Loucy (cell line): ENCODE measurements at regions not wholly inside any gene's neighbourhood (a gene's known extent, or its start where the extent isn't known, plus 50 kb on each side); places are given as distances from the start of the nearest gene placed in this dataset.

ENCODE experiments used
- H2AFZ ChIP-seq: fragments of 200-600 bp; sonication (generic); 2 replicates; pipeline ENCODE4 v1.6.0; 2016; ENCODE audit warnings: antibody characterized with exemption, mild to moderate bottlenecking, low read length, moderate library complexity
- H3F3A ChIP-seq: fragments of 200-600 bp; 2 replicates; pipeline ENCODE4 v1.6.0; 2016; ENCODE audit warnings: antibody characterized with exemption, low read depth, mild to moderate bottlenecking
- H3K27me3 ChIP-seq: fragments of 200-600 bp; sonication (generic); 2 replicates; pipeline ENCODE4 v1.6.1; 2014; ENCODE audit warnings: low read length, mild to moderate bottlenecking; ENCODE audit not compliant: insufficient read depth, poor library complexity, severe bottlenecking
- H3K36me3 ChIP-seq: fragments of 200-600 bp; sonication (generic); 2 replicates; pipeline ENCODE4 v1.6.1; 2016; ENCODE audit warnings: low read length; ENCODE audit not compliant: insufficient read depth
- H3K4me1 ChIP-seq: fragments of 200-600 bp; sonication (generic); 2 replicates; pipeline ENCODE4 v1.5.1; 2014; ENCODE audit warnings: low read length, mild to moderate bottlenecking; ENCODE audit not compliant: insufficient read depth, poor library complexity, severe bottlenecking
- H3K4me2 ChIP-seq: fragments of 200-600 bp; sonication (generic); 2 replicates; pipeline ENCODE4 v1.6.0; 2014; ENCODE audit warnings: antibody characterized with exemption, low read length, low read depth, mild to moderate bottlenecking; ENCODE audit not compliant: poor library complexity, severe bottlenecking
- H3K4me3 ChIP-seq: fragments of 200-600 bp; sonication (generic); 2 replicates; pipeline ENCODE4 v1.5.1; 2014; ENCODE audit warnings: low read length, mild to moderate bottlenecking, mixed read lengths; ENCODE audit not compliant: poor library complexity, severe bottlenecking
- H3K79me2 ChIP-seq: fragments of 200-600 bp; sonication (generic); 2 replicates; pipeline ENCODE4 v1.6.1; 2014; ENCODE audit warnings: low read length; ENCODE audit not compliant: insufficient read depth
- H3K9ac ChIP-seq: fragments of 200-600 bp; sonication (generic); 2 replicates; pipeline ENCODE4 v1.6.0; 2014; ENCODE audit warnings: mild to moderate bottlenecking, low read depth, low read length, moderate library complexity; ENCODE audit not compliant: poor library complexity, severe bottlenecking
- H3K9me2 ChIP-seq: fragments of 200-600 bp; sonication (generic); replicated peaks from 2 replicates; pipeline ENCODE4 v1.6.1; 2016; ENCODE audit warnings: low read depth, low read length, mixed read lengths
- H3K9me3 ChIP-seq: fragments of 200-600 bp; sonication (generic); 2 replicates; pipeline ENCODE4 v1.6.1; 2014; ENCODE audit warnings: mild to moderate bottlenecking, antibody characterized with exemption, low read length, low read depth; ENCODE audit not compliant: insufficient read depth
- H4K20me1 ChIP-seq: fragments of 200-600 bp; sonication (generic); 2 replicates; pipeline ENCODE4 v1.6.0; 2014; ENCODE audit warnings: antibody characterized with exemption, low read length, mild to moderate bottlenecking; ENCODE audit not compliant: insufficient read depth, poor library complexity, severe bottlenecking
- CTCF ChIP-seq: fragments of 200-600 bp; sonication (generic); conservative IDR thresholded peaks from 2 replicates; pipeline ENCODE4 v1.5.1; 2014; ENCODE audit warnings: mild to moderate bottlenecking, antibody characterized with exemption, low read length
- EZH2phosphoT487 ChIP-seq: fragments of 200-600 bp; IDR thresholded peaks from 2 replicates; pipeline ENCODE4 v1.6.1; 2018; ENCODE audit warnings: antibody characterized with exemption, mild to moderate bottlenecking, moderate library complexity, borderline replicate concordance

GRCh38 chr6:40718401-40718800 is 131.2 kb upstream of the LRFN2 start:
- Histone ChIP-seq H3K9me3 (no peaks in the 10 kb centered on the region), H3K4me1 (peaks cover 48% of the 10 kb centered on the region), H3K4me3 (no peak overlapping the region), H3K36me3 (no peaks in the 10 kb centered on the region), H3K4me2 (no peak overlapping the region), H4K20me1 (no peaks in the 10 kb centered on the region), H3K9ac (no peak overlapping the region), H3K79me2 (no peaks in the 10 kb centered on the region), H2AFZ (no peak overlapping the region), H3K27me3 (no peaks in the 10 kb centered on the region), H3K9me2 (no peaks in the 10 kb centered on the region), H3F3A (peaks cover 10% of the 10 kb centered on the region; the same call in 1 of the 2 replicates)
- TF ChIP-seq CTCF (no peak), EZH2phosphoT487 (no peak)

GRCh38 chr6:40717411-40718057 is 130.4 kb upstream of the LRFN2 start:
- no peaks in the 10 kb centered on the region for H3K27me3 ChIP-seq
- TF ChIP-seq EZH2phosphoT487: no peak
- TF ChIP-seq CTCF: no peak
- H3K9me3 ChIP-seq: no peaks in the 10 kb centered on the region
- no peaks in the 10 kb centered on the region for H4K20me1 ChIP-seq
- no peaks in the 10 kb centered on the region for H3K79me2 ChIP-seq
- H3K4me3 ChIP-seq: no peak overlapping the region
- H3K36me3 ChIP-seq: no peaks in the 10 kb centered on the region
- H3K9me2 ChIP-seq: no peaks in the 10 kb centered on the region
- peaks cover 57% of the 10 kb centered on the region for H3K4me1 ChIP-seq
- H3K4me2 ChIP-seq: no peak overlapping the region
- H3F3A ChIP-seq: peaks cover 10% of the 10 kb centered on the region; the same call in 1 of the 2 replicates
- no peak overlapping the region for H3K9ac ChIP-seq
- H2AFZ ChIP-seq: no peak overlapping the region

GRCh38 chr6:40715570-40716403 is 128.6 kb upstream of the LRFN2 start:
- Histone ChIP-seq H3K27me3 (no peaks in the 10 kb centered on the region), H2AFZ (0 out of 2 replicates have a peak overlapping the region, but pooled peaks have one; percentile 7), H4K20me1 (no peaks in the 10 kb centered on the region), H3K79me2 (no peaks in the 10 kb centered on the region), H3K4me3 (peak overlapping the region; percentile 35), H3K36me3 (no peaks in the 10 kb centered on the region), H3K9me3 (no peaks in the 10 kb centered on the region), H3K4me1 (peaks cover 73% of the 10 kb centered on the region), H3K9me2 (no peaks in the 10 kb centered on the region), H3K9ac (peak overlapping the region; percentile 40), H3F3A (peaks cover 10% of the 10 kb centered on the region; the same call in 1 of the 2 replicates), H3K4me2 (peak overlapping the region; percentile 63)
- TF ChIP-seq CTCF (no peak), EZH2phosphoT487 (no peak)
